Mammary epithelial cell (primary cell): ENCODE measurements at regions not wholly inside any gene's neighbourhood (a gene's known extent, or its start where the extent isn't known, plus 50 kb on each side); places are given as distances from the start of the nearest gene placed in this dataset.

Source experiments
- EZH2 ChIP-seq: IDR thresholded peaks from 2 replicates; pipeline ENCODE4 v1.6.1; 2012; ENCODE audit warnings: low read length, inconsistent platforms, borderline replicate concordance
- TF ChIP-seq, protein P1 (sequence below), 2 donors: IDR thresholded peaks in 1 of 2; conservative IDR thresholded peaks in 1 of 2; 2 replicates each; pipeline ENCODE4 v1.5.1; 2011 to 2012; ENCODE audit warnings: inconsistent platforms in 2 of 2, low read length in 2 of 2, mild to moderate bottlenecking in 2 of 2, control low read depth in 1 of 2, low read depth in 1 of 2; ENCODE audit not compliant: insufficient read depth in 1 of 2; ENCODE audit errors: extremely low read depth in 1 of 2

DNA sequence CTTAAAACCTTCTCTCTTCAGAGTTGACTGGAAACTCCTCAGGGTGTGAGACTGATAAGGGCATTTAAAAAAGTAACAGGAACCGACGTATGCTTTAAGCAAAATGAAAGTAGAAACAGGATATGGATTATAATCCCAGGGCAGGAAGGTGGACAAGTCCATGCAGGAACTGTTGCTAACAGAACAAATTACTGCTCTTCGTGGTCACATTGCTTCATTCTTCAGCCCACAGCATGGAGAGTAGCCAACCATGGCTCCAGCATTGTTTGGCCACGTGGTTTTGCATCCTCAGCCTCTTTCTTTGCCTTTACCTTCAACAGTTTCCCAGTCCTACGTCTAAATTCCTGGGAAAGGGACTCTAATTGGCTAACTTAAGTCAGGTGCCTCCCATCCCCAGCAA lies 563.1 kb upstream of the ISX start:
- TF ChIP-seq, protein P1, sequence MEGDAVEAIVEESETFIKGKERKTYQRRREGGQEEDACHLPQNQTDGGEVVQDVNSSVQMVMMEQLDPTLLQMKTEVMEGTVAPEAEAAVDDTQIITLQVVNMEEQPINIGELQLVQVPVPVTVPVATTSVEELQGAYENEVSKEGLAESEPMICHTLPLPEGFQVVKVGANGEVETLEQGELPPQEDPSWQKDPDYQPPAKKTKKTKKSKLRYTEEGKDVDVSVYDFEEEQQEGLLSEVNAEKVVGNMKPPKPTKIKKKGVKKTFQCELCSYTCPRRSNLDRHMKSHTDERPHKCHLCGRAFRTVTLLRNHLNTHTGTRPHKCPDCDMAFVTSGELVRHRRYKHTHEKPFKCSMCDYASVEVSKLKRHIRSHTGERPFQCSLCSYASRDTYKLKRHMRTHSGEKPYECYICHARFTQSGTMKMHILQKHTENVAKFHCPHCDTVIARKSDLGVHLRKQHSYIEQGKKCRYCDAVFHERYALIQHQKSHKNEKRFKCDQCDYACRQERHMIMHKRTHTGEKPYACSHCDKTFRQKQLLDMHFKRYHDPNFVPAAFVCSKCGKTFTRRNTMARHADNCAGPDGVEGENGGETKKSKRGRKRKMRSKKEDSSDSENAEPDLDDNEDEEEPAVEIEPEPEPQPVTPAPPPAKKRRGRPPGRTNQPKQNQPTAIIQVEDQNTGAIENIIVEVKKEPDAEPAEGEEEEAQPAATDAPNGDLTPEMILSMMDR (conservative IDR thresholded peaks at IDR 0.05 in 1 of 2, IDR thresholded peaks at IDR 0.05 in 1 of 2; ENCODE audit: extremely low read depth in 1 of 2, insufficient read depth in 1 of 2, low read depth in 1 of 2, low read length in 2 of 2), result no peak
- TF ChIP-seq EZH2, result no peak
